ENCODE measurements at regions not wholly inside any gene's neighbourhood (a gene's known extent, or its start where the extent isn't known, plus 50 kb on each side); places are given as distances from the start of the nearest gene placed in this dataset.
"Not testable (repeated sequence)": the region's sequence is repeated elsewhere in the genome, so short reads cannot be mapped to it uniquely, and the experiment has no call there.

- H3K27ac Mint-ChIP-seq, result no peak overlapping the region
- no peak overlapping the region for H3K4me3 Mint-ChIP-seq
- no peaks in the 10 kb centered on the region for H3K27me3 Mint-ChIP-seq (ENCODE audit: insufficient read depth, low read depth)
- no peak overlapping the region for H3K4me2 ChIP-seq
- no peaks in the 10 kb centered on the region for H4K20me1 ChIP-seq (ENCODE audit: low read depth)
- H3K36me3 Mint-ChIP-seq, result no peaks in the 10 kb centered on the region
- no peaks in the 10 kb centered on the region for H3K4me1 Mint-ChIP-seq
- H2AFZ ChIP-seq (replicated peaks), result no peak overlapping the region
- no peaks in the 10 kb centered on the region for H3K36me3 ChIP-seq
- no peaks in the 10 kb centered on the region for H3K4me1 ChIP-seq
- H3K4me3 ChIP-seq, result no peak overlapping the region
- H3K9ac ChIP-seq, result no peak overlapping the region
- H3F3A ChIP-seq (ENCODE audit: low read depth), result no peaks in the 10 kb centered on the region
- TF ChIP-seq EZH2phosphoT487 (IDR thresholded peaks at IDR 0.05), result no peak
- TF ChIP-seq CTCF (IDR thresholded peaks at IDR 0.05), result no peak
- TF ChIP-seq EZH2 (IDR thresholded peaks at IDR 0.05), result no peak
- no peaks in the 10 kb centered on the region for H3K27me3 ChIP-seq
- H3K27ac ChIP-seq, result no peak overlapping the region
- DNase-seq (ENCODE audit: low spot score), result no peak
- peaks cover 39% of the 10 kb centered on the region for H3K9me3 ChIP-seq (ENCODE audit: low read depth)
- H3K79me2 ChIP-seq (ENCODE audit: low read depth), result no peaks in the 10 kb centered on the region
- H3K9me3 Mint-ChIP-seq, result peaks cover 53% of the 10 kb centered on the region
These were observed 2170.5 kb upstream of the DEFB115 start for GRCh38 chr20:29086938-29087337.

GRCh38 chr20:29087887-29088286 lies 2169.6 kb upstream of the DEFB115 start:
- peaks cover 36% of the 10 kb centered on the region for H3K9me3 ChIP-seq (ENCODE audit: low read depth)
- peaks cover 51% of the 10 kb centered on the region for H3K9me3 Mint-ChIP-seq
- H3K36me3 Mint-ChIP-seq, result not testable (repeated sequence)

GRCh38 chr20:29088472-29088871 lies 2169.0 kb upstream of the DEFB115 start:
- H3K27ac ChIP-seq; H3F3A ChIP-seq (ENCODE audit: low read depth); H3K4me2 ChIP-seq; H3K79me2 ChIP-seq (ENCODE audit: low read depth); H3K27me3 Mint-ChIP-seq (ENCODE audit: insufficient read depth, low read depth); H3K4me3 Mint-ChIP-seq; H3K4me3 ChIP-seq; H3K36me3 ChIP-seq; DNase-seq (ENCODE audit: low spot score); H3K4me1 Mint-ChIP-seq; H3K9ac ChIP-seq; H4K20me1 ChIP-seq (ENCODE audit: low read depth); H3K27ac Mint-ChIP-seq; H3K4me1 ChIP-seq; H3K36me3 Mint-ChIP-seq; H3K27me3 ChIP-seq; H2AFZ ChIP-seq (replicated peaks): not testable (repeated sequence)
- peaks cover 41% of the 10 kb centered on the region for H3K9me3 ChIP-seq (ENCODE audit: low read depth)
- peaks cover 46% of the 10 kb centered on the region for H3K9me3 Mint-ChIP-seq

More at GRCh38 chr20:29087887-29088286, 2169.6 kb upstream of the DEFB115 start:
- H3K27ac Mint-ChIP-seq; H3K4me1 Mint-ChIP-seq; H3K4me2 ChIP-seq; H3F3A ChIP-seq (ENCODE audit: low read depth); H3K27ac ChIP-seq; H3K4me3 ChIP-seq; DNase-seq (ENCODE audit: low spot score); H3K27me3 ChIP-seq; H3K4me1 ChIP-seq; H3K9ac ChIP-seq; H3K27me3 Mint-ChIP-seq (ENCODE audit: insufficient read depth, low read depth); H3K36me3 ChIP-seq; H3K4me3 Mint-ChIP-seq; H4K20me1 ChIP-seq (ENCODE audit: low read depth); H3K79me2 ChIP-seq (ENCODE audit: low read depth); H2AFZ ChIP-seq (replicated peaks): not testable (repeated sequence)

- not testable (repeated sequence) for H3K79me2 ChIP-seq (ENCODE audit: low read depth); H3K4me3 Mint-ChIP-seq; H2AFZ ChIP-seq (replicated peaks); H3F3A ChIP-seq (ENCODE audit: low read depth); H3K36me3 Mint-ChIP-seq; DNase-seq (ENCODE audit: low spot score); H3K4me1 Mint-ChIP-seq; H3K27ac Mint-ChIP-seq; H3K4me3 ChIP-seq; H3K4me1 ChIP-seq; H3K27ac ChIP-seq; H3K4me2 ChIP-seq; H3K27me3 ChIP-seq; H3K36me3 ChIP-seq; H4K20me1 ChIP-seq (ENCODE audit: low read depth); H3K27me3 Mint-ChIP-seq (ENCODE audit: insufficient read depth, low read depth); H3K9ac ChIP-seq
- H3K9me3 ChIP-seq (ENCODE audit: low read depth), result peaks cover 35% of the 10 kb centered on the region
- peaks cover 42% of the 10 kb centered on the region for H3K9me3 Mint-ChIP-seq
These were observed 2168.1 kb upstream of the DEFB115 start for GRCh38 chr20:29089409-29089808.

GRCh38 chr20:29093958-29094357 lies 2163.5 kb upstream of the DEFB115 start:
- H3K36me3 Mint-ChIP-seq; H3K27me3 ChIP-seq; H3K27me3 Mint-ChIP-seq (ENCODE audit: insufficient read depth, low read depth); H3K4me3 Mint-ChIP-seq; H3K4me2 ChIP-seq; H2AFZ ChIP-seq (replicated peaks); H3K4me1 ChIP-seq; DNase-seq (ENCODE audit: low spot score); H3K4me1 Mint-ChIP-seq; H3K27ac Mint-ChIP-seq; H3K79me2 ChIP-seq (ENCODE audit: low read depth); H3K9ac ChIP-seq; H3K36me3 ChIP-seq; H3K27ac ChIP-seq; H3K4me3 ChIP-seq; H3F3A ChIP-seq (ENCODE audit: low read depth); H4K20me1 ChIP-seq (ENCODE audit: low read depth): not testable (repeated sequence)
- H3K9me3 ChIP-seq (ENCODE audit: low read depth), result peaks cover 23% of the 10 kb centered on the region
- H3K9me3 Mint-ChIP-seq, result peaks cover 28% of the 10 kb centered on the region

- not testable (repeated sequence) for DNase-seq (ENCODE audit: low spot score); H3K4me1 ChIP-seq; H3K36me3 Mint-ChIP-seq; H4K20me1 ChIP-seq (ENCODE audit: low read depth); H3K9ac ChIP-seq; H3K36me3 ChIP-seq; H3K79me2 ChIP-seq (ENCODE audit: low read depth); H3K27ac Mint-ChIP-seq; H3K4me2 ChIP-seq; H3K4me3 Mint-ChIP-seq; H3K27ac ChIP-seq; H2AFZ ChIP-seq (replicated peaks); H3K27me3 ChIP-seq; H3K4me3 ChIP-seq; H3K4me1 Mint-ChIP-seq; H3K27me3 Mint-ChIP-seq (ENCODE audit: insufficient read depth, low read depth); H3F3A ChIP-seq (ENCODE audit: low read depth)
- peaks cover 13% of the 10 kb centered on the region for H3K9me3 Mint-ChIP-seq
- H3K9me3 ChIP-seq (ENCODE audit: low read depth), result peaks cover 12% of the 10 kb centered on the region
These were observed 2160.8 kb upstream of the DEFB115 start for GRCh38 chr20:29096695-29097094.

- H3K4me3 Mint-ChIP-seq; H4K20me1 ChIP-seq (ENCODE audit: low read depth); H3K27ac Mint-ChIP-seq; H3K79me2 ChIP-seq (ENCODE audit: low read depth); H3K27me3 Mint-ChIP-seq (ENCODE audit: insufficient read depth, low read depth); H3K4me3 ChIP-seq; H3K4me2 ChIP-seq; H3K4me1 Mint-ChIP-seq; H3K36me3 ChIP-seq; H3K27ac ChIP-seq; H3K27me3 ChIP-seq; H2AFZ ChIP-seq (replicated peaks); H3K36me3 Mint-ChIP-seq; H3F3A ChIP-seq (ENCODE audit: low read depth); H3K9ac ChIP-seq; H3K4me1 ChIP-seq; DNase-seq (ENCODE audit: low spot score): not testable (repeated sequence)
- H3K9me3 Mint-ChIP-seq, result peaks cover 46% of the 10 kb centered on the region
- H3K9me3 ChIP-seq (ENCODE audit: low read depth), result peaks cover 18% of the 10 kb centered on the region
These were observed 2149.6 kb upstream of the DEFB115 start for GRCh38 chr20:29107884-29108283.
